HEK293 (cell line): ENCODE measurements at regions not wholly inside any gene's neighbourhood (a gene's known extent, or its start where the extent isn't known, plus 50 kb on each side); places are given as distances from the start of the nearest gene placed in this dataset.

Source experiments
- CTCF ChIA-PET: fragments of 350-600 bp; formaldehyde crosslinking; extraction: SDS; loops from one replicate; lab custom pipeline; 2021; ENCODE audit warnings: antibody characterized with exemption; lab: Yijun Ruan, JAX
- POLR2A ChIA-PET: fragments of 300-600 bp; formaldehyde crosslinking; extraction: SDS; loops from one replicate; lab custom pipeline; 2020; ENCODE audit warnings: antibody characterized with exemption, inconsistent platforms; lab: Yijun Ruan, JAX
- H3K27ac ChIP-seq: fragments of 200-500 bp; sonication (Bioruptor generic); 2 replicates; pipeline ENCODE4 v1.5.1; 2014; ENCODE audit warnings: low read depth, low read length, control low read depth, inconsistent platforms; ENCODE audit errors: extremely low read depth
- H3K36me3 ChIP-seq, 2 experiments: fragments of 200-500 bp in 1 of 2; sonication (Bioruptor generic) in 1 of 2; 1 replicate in 1 of 2; 2 replicates in 1 of 2; pipeline ENCODE4 v1.5.1; 2014 to 2017; ENCODE audit warnings: inconsistent platforms in 2 of 2, low read length in 2 of 2; ENCODE audit not compliant: control insufficient read depth in 2 of 2, insufficient read depth in 1 of 2
- H3K4me1 ChIP-seq: fragments of 200-500 bp; sonication (Bioruptor generic); 2 replicates; pipeline ENCODE4 v1.5.1; 2014; ENCODE audit warnings: mild to moderate bottlenecking, low read length, inconsistent platforms; ENCODE audit not compliant: control insufficient read depth, insufficient read depth
- H3K4me3 ChIP-seq: 2 replicates; pipeline ENCODE4 v1.5.1; 2011; ENCODE audit warnings: low read depth, mild to moderate bottlenecking, control low read depth, low read length, moderate library complexity
- H3K9me3 ChIP-seq: fragments of 200-500 bp; sonication (Bioruptor generic); 2 replicates; pipeline ENCODE4 v1.5.1; 2014; ENCODE audit warnings: low read depth, low read length, inconsistent platforms; ENCODE audit not compliant: control insufficient read depth, insufficient read depth
- BCL11A ChIP-seq: fragments of 450-650 bp; formaldehyde crosslinking; IDR thresholded peaks from 2 replicates; pipeline ENCODE4 v1.5.1; 2016; ENCODE audit warnings: low read depth, missing biosample characterization, missing genetic modification characterization
- IKZF3 ChIP-seq: fragments of 450-650 bp; IDR thresholded peaks from 2 replicates; pipeline ENCODE4 v1.5.0; 2018; ENCODE audit warnings: missing biosample characterization, mild to moderate bottlenecking, missing genetic modification characterization, moderate library complexity
- MEIS1 ChIP-seq: sonication (generic); formaldehyde crosslinking; IDR thresholded peaks from 2 replicates; pipeline ENCODE4 v1.8.1; 2022; ENCODE audit warnings: missing genetic modification reagents, mild to moderate bottlenecking, borderline replicate concordance
- OSR2 ChIP-seq: fragments of 450-650 bp; formaldehyde crosslinking; IDR thresholded peaks from 2 replicates; pipeline ENCODE4 v1.5.1; 2016; ENCODE audit warnings: missing biosample characterization, missing genetic modification characterization
- SCRT1 ChIP-seq: fragments of 450-650 bp; formaldehyde crosslinking; IDR thresholded peaks from 2 replicates; pipeline ENCODE4 v1.5.1; 2016; ENCODE audit warnings: missing biosample characterization, missing genetic modification characterization, borderline replicate concordance
- YY1 ChIP-seq: fragments of 450-650 bp; formaldehyde crosslinking; IDR thresholded peaks from 2 replicates; pipeline ENCODE4 v1.5.1; 2018; ENCODE audit warnings: missing biosample characterization, missing genetic modification characterization
- ZFP37 ChIP-seq: fragments of 450-650 bp; formaldehyde crosslinking; IDR thresholded peaks from 2 replicates; pipeline ENCODE4 v1.5.1; 2016; ENCODE audit warnings: missing biosample characterization, missing genetic modification characterization
- ZIC2 ChIP-seq: fragments of 450-650 bp; formaldehyde crosslinking; IDR thresholded peaks from 2 replicates; pipeline ENCODE4 v1.5.1; 2016; ENCODE audit warnings: missing biosample characterization, missing genetic modification characterization
- ZNF112 ChIP-seq: fragments of 450-650 bp; formaldehyde crosslinking; IDR thresholded peaks from 2 replicates; pipeline ENCODE4 v1.5.0; 2017; ENCODE audit warnings: missing biosample characterization, missing genetic modification characterization
- ZNF132 ChIP-seq: fragments of 450-650 bp; formaldehyde crosslinking; IDR thresholded peaks from 2 replicates; pipeline ENCODE4 v1.5.1; 2017; ENCODE audit warnings: missing biosample characterization, missing genetic modification characterization, borderline replicate concordance
- ZNF2 ChIP-seq: fragments of 450-650 bp; formaldehyde crosslinking; IDR thresholded peaks from 2 replicates; pipeline ENCODE4 v1.5.1; 2016; ENCODE audit warnings: missing biosample characterization, missing genetic modification characterization
- ZNF24 ChIP-seq: fragments of 450-650 bp; formaldehyde crosslinking; IDR thresholded peaks from 2 replicates; pipeline ENCODE4 v1.5.1; 2016; ENCODE audit warnings: missing biosample characterization, missing genetic modification characterization
- ZNF266 ChIP-seq: fragments of 450-650 bp; formaldehyde crosslinking; IDR thresholded peaks from 2 replicates; pipeline ENCODE4 v1.5.1; 2016; ENCODE audit warnings: missing biosample characterization, missing genetic modification characterization, low read depth
- ZNF292 ChIP-seq: fragments of 450-650 bp; formaldehyde crosslinking; IDR thresholded peaks from 2 replicates; pipeline ENCODE4 v1.5.1; 2016; ENCODE audit warnings: low read depth, missing biosample characterization, missing genetic modification characterization, borderline replicate concordance
- ZNF404 ChIP-seq: fragments of 450-650 bp; formaldehyde crosslinking; IDR thresholded peaks from 2 replicates; pipeline ENCODE4 v1.5.1; 2017; ENCODE audit warnings: missing biosample characterization, missing genetic modification characterization
- ZNF670 ChIP-seq: fragments of 450-650 bp; formaldehyde crosslinking; IDR thresholded peaks from 2 replicates; pipeline ENCODE4 v1.5.1; 2016; ENCODE audit warnings: missing biosample characterization, missing genetic modification characterization, low read depth
- ZNF792 ChIP-seq: fragments of 450-650 bp; formaldehyde crosslinking; IDR thresholded peaks from 2 replicates; pipeline ENCODE4 v1.5.1; 2016; ENCODE audit warnings: missing biosample characterization, missing genetic modification characterization
- ZNF830 ChIP-seq: fragments of 450-650 bp; IDR thresholded peaks from 2 replicates; pipeline ENCODE4 v1.5.0; 2018; ENCODE audit warnings: missing biosample characterization, missing genetic modification characterization, low read depth, mild to moderate bottlenecking, moderate library complexity
- TF ChIP-seq, protein P1 (sequence below): fragments of 450-650 bp; formaldehyde crosslinking; IDR thresholded peaks from 2 replicates; pipeline ENCODE4 v1.5.1; 2016; ENCODE audit warnings: missing biosample characterization, missing genetic modification characterization
- TF ChIP-seq, protein P2 (sequence below): fragments of 450-650 bp; formaldehyde crosslinking; IDR thresholded peaks from 2 replicates; pipeline ENCODE4 v1.5.1; 2016; ENCODE audit warnings: missing biosample characterization, missing genetic modification characterization, borderline replicate concordance
- TF ChIP-seq, protein P3 (sequence below): fragments of 450-650 bp; formaldehyde crosslinking; IDR thresholded peaks from 2 replicates; pipeline ENCODE4 v1.5.1; 2016; ENCODE audit warnings: missing biosample characterization, missing genetic modification characterization
- TF ChIP-seq, protein P4 (sequence below): fragments of 450-650 bp; formaldehyde crosslinking; IDR thresholded peaks from 2 replicates; pipeline ENCODE4 v1.5.1; 2016; ENCODE audit warnings: missing biosample characterization, missing genetic modification characterization
- TF ChIP-seq, protein P5 (sequence below): fragments of 450-650 bp; formaldehyde crosslinking; IDR thresholded peaks from 2 replicates; pipeline ENCODE4 v1.5.1; 2017; ENCODE audit warnings: missing biosample characterization, missing genetic modification characterization

DNA sequence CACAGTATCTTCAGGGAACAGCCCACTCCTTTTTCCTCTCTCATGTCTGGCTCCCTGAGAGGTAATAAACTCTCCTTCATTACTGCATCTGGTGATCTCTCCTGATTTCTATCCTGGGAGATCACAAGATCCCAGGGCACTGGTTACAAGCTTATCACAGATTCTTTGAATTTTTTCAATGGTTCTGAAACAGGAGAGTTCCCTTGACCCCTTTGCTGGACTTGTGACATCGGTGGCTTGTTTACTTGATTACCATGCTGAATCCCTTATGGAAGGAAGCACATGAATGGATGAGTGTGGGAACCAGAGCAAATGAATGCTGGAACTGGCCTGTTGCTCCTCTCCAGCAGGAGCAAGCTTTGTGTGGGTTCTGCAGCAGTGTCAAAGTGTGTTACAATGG lies 67.2 kb upstream of the HNMT start:
- Histone ChIP-seq H3K9me3 (no peaks in the 10 kb centered on the region), H3K36me3 (no peaks in the 10 kb centered on the region), H3K27ac (no peak overlapping the region), H3K4me3 (no peak overlapping the region), H3K4me1 (no peaks in the 10 kb centered on the region)
- ChIA-PET CTCF (interaction anchor here (0.6 to 3.3 kb wide), 3 partner anchors 16 to 1026 kb away, joined by 3 to 10 read pairs (median 3); no protein-coding TSS in a partner anchor), POLR2A (no interaction called here)
- TF ChIP-seq, protein P1, sequence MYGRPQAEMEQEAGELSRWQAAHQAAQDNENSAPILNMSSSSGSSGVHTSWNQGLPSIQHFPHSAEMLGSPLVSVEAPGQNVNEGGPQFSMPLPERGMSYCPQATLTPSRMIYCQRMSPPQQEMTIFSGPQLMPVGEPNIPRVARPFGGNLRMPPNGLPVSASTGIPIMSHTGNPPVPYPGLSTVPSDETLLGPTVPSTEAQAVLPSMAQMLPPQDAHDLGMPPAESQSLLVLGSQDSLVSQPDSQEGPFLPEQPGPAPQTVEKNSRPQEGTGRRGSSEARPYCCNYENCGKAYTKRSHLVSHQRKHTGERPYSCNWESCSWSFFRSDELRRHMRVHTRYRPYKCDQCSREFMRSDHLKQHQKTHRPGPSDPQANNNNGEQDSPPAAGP (tag by site-specific recombination): no peak
- TF ChIP-seq ZNF404 (tag by site-specific recombination) (no peak), ZNF2 (tag by site-specific recombination) (no peak), BCL11A (tag by site-specific recombination) (no peak), ZNF266 (no peak), ZNF792 (tag by site-specific recombination) (no peak), MEIS1 (CRISPR knock-in tag) (no peak), ZNF830 (tag by site-specific recombination) (no peak), ZNF292 (tag by site-specific recombination) (no peak), ZFP37 (tag by site-specific recombination) (no peak), ZNF24 (tag by site-specific recombination) (no peak), YY1 (no peak)
- TF ChIP-seq, protein P2, sequence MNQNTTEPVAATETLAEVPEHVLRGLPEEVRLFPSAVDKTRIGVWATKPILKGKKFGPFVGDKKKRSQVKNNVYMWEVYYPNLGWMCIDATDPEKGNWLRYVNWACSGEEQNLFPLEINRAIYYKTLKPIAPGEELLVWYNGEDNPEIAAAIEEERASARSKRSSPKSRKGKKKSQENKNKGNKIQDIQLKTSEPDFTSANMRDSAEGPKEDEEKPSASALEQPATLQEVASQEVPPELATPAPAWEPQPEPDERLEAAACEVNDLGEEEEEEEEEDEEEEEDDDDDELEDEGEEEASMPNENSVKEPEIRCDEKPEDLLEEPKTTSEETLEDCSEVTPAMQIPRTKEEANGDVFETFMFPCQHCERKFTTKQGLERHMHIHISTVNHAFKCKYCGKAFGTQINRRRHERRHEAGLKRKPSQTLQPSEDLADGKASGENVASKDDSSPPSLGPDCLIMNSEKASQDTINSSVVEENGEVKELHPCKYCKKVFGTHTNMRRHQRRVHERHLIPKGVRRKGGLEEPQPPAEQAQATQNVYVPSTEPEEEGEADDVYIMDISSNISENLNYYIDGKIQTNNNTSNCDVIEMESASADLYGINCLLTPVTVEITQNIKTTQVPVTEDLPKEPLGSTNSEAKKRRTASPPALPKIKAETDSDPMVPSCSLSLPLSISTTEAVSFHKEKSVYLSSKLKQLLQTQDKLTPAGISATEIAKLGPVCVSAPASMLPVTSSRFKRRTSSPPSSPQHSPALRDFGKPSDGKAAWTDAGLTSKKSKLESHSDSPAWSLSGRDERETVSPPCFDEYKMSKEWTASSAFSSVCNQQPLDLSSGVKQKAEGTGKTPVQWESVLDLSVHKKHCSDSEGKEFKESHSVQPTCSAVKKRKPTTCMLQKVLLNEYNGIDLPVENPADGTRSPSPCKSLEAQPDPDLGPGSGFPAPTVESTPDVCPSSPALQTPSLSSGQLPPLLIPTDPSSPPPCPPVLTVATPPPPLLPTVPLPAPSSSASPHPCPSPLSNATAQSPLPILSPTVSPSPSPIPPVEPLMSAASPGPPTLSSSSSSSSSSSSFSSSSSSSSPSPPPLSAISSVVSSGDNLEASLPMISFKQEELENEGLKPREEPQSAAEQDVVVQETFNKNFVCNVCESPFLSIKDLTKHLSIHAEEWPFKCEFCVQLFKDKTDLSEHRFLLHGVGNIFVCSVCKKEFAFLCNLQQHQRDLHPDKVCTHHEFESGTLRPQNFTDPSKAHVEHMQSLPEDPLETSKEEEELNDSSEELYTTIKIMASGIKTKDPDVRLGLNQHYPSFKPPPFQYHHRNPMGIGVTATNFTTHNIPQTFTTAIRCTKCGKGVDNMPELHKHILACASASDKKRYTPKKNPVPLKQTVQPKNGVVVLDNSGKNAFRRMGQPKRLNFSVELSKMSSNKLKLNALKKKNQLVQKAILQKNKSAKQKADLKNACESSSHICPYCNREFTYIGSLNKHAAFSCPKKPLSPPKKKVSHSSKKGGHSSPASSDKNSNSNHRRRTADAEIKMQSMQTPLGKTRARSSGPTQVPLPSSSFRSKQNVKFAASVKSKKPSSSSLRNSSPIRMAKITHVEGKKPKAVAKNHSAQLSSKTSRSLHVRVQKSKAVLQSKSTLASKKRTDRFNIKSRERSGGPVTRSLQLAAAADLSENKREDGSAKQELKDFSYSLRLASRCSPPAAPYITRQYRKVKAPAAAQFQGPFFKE: no peak

DNA sequence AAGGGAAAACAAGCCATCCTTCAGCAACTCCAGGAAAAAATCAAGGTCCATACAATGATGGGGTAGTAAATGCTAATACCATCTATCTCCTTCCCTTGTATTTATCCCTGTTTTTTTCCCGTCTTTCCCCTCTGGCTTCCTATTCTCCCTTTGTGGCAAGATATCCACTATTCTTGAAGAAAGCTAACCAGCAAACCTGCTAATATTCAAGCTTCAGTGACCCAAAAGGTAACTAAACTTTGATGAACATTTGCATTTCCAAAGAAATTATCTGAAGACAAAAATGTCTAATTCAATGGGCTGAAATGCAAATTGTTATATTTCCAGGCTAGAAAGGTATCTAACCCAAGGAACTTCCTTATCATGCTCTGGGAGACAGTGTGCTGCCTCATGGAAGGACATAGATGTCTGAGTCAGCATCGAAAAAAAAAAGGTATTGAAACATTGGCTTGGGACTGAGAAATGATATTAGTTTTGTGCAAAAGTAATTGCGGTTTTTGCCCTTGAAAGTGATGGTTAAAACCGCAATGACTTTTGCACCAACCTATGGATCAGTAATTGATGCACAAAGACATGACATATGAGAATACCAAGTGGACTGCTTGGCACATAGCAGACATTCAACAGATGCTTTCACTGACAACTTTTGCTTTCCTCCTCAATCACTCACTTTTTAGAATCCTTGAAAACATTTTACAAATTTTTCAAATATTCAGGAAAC lies 63.7 kb upstream of the HNMT start:
- Histone ChIP-seq H3K9me3 (no peaks in the 10 kb centered on the region), H3K4me3 (no peak overlapping the region), H3K4me1 (no peaks in the 10 kb centered on the region), H3K27ac (no peak overlapping the region), H3K36me3 (no peaks in the 10 kb centered on the region)
- ChIA-PET CTCF (interaction anchor here (0.7 to 3.0 kb wide), 6 partner anchors 8 to 929 kb away, joined by 3 to 15 read pairs (median 7); no protein-coding TSS in a partner anchor), POLR2A (no interaction called here)
- TF ChIP-seq, protein P3, sequence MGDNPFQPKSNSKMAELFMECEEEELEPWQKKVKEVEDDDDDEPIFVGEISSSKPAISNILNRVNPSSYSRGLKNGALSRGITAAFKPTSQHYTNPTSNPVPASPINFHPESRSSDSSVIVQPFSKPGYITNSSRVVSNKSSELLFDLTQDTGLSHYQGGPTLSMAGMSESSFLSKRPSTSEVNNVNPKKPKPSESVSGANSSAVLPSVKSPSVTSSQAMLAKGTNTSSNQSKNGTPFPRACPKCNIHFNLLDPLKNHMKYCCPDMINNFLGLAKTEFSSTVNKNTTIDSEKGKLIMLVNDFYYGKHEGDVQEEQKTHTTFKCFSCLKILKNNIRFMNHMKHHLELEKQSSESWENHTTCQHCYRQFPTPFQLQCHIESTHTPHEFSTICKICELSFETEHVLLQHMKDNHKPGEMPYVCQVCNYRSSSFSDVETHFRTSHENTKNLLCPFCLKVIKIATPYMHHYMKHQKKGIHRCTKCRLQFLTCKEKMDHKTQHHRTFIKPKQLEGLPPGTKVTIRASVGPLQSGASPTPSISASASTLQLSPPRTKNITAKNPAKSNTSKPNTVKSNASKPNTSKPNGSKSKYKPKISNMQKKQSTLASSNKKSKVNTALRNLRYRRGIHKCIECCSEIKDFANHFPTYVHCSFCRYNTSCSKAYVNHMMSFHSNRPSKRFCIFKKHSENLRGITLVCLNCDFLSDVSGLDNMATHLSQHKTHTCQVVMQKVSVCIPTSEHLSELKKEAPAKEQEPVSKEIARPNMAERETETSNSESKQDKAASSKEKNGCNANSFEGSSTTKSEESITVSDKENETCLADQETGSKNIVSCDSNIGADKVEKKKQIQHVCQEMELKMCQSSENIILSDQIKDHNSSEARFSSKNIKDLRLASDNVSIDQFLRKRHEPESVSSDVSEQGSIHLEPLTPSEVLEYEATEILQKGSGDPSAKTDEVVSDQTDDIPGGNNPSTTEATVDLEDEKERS: no peak
- TF ChIP-seq ZIC2 (no peak), ZNF132 (no peak), ZFP37 (tag by site-specific recombination) (no peak), OSR2 (no peak), ZNF112 (tag by site-specific recombination) (no peak), SCRT1 (tag by site-specific recombination) (no peak), IKZF3 (no peak), ZNF670 (tag by site-specific recombination) (no peak)
- TF ChIP-seq, protein P4, sequence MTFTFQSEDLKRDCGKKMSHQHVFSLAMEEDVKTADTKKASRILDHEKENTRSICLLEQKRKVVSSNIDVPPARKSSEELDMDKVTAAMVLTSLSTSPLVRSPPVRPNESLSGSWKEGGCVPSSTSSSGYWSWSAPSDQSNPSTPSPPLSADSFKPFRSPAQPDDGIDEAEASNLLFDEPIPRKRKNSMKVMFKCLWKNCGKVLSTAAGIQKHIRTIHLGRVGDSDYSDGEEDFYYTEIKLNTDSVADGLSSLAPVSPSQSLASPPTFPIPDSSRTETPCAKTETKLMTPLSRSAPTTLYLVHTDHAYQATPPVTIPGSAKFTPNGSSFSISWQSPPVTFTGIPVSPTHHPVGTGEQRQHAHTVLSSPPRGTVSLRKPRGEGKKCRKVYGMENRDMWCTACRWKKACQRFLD: no peak
- TF ChIP-seq, protein P5, sequence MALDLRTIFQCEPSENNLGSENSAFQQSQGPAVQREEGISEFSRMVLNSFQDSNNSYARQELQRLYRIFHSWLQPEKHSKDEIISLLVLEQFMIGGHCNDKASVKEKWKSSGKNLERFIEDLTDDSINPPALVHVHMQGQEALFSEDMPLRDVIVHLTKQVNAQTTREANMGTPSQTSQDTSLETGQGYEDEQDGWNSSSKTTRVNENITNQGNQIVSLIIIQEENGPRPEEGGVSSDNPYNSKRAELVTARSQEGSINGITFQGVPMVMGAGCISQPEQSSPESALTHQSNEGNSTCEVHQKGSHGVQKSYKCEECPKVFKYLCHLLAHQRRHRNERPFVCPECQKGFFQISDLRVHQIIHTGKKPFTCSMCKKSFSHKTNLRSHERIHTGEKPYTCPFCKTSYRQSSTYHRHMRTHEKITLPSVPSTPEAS (tag by site-specific recombination): no peak
